WTC11 (cell line): ENCODE measurements at regions not wholly inside any gene's neighbourhood (a gene's known extent, or its start where the extent isn't known, plus 50 kb on each side); places are given as distances from the start of the nearest gene placed in this dataset.

Experiments used
- ATAC-seq: fragments of 200-7000 bp; cut with Tn5 transposase; 2 replicates; pipeline ENCODE4 v1.10.0; 2021; ENCODE audit warnings: mild to moderate bottlenecking, moderate library complexity
- CTCF ChIA-PET: fragments of 300-600 bp; sonication (Branson Sonifier 250); formaldehyde crosslinking; loops from one replicate; lab custom pipeline; 2021; ENCODE audit warnings: antibody characterized with exemption; lab: Charles Lee
- POLR2A ChIA-PET: fragments of 350-600 bp; sonication (Branson Sonifier 250); formaldehyde crosslinking; loops from one replicate; lab custom pipeline; 2021; ENCODE audit warnings: antibody characterized with exemption; lab: Charles Lee
- DNase-seq: peaks from one replicate; pipeline ENCODE4 v3.0.0; 2021; ENCODE audit warnings: low spot score
- H3K27ac Mint-ChIP-seq: 2 replicates; pipeline ENCODE4 v1.8.0; 2021; ENCODE audit warnings: mixed read lengths
- H3K27me3 Mint-ChIP-seq: 2 replicates; pipeline ENCODE4 v1.8.0; 2021; ENCODE audit warnings: low read depth, mild to moderate bottlenecking, moderate library complexity, mixed read lengths
- H3K36me3 Mint-ChIP-seq: 2 replicates; pipeline ENCODE4 v1.8.0; 2021; ENCODE audit warnings: mixed read lengths
- H3K4me1 Mint-ChIP-seq: 2 replicates; pipeline ENCODE4 v1.8.0; 2022; ENCODE audit warnings: mixed read lengths
- H3K4me3 Mint-ChIP-seq: 2 replicates; pipeline ENCODE4 v1.8.0; 2021; ENCODE audit warnings: mild to moderate bottlenecking, moderate library complexity, mixed read lengths
- H3K9me3 Mint-ChIP-seq: 2 replicates; pipeline ENCODE4 v1.8.0; 2021; ENCODE audit warnings: mixed read lengths
- ATF6 ChIP-seq: sonication (generic); formaldehyde crosslinking; IDR thresholded peaks from 2 replicates; pipeline ENCODE4 v1.8.1; 2023; ENCODE audit warnings: mild to moderate bottlenecking, missing genetic modification reagents
- E2F1 ChIP-seq: sonication (generic); formaldehyde crosslinking; IDR thresholded peaks from 2 replicates; pipeline ENCODE4 v1.8.0; 2022; ENCODE audit warnings: mild to moderate bottlenecking, missing genetic modification reagents
- ELF4 ChIP-seq: sonication (generic); formaldehyde crosslinking; IDR thresholded peaks from 2 replicates; pipeline ENCODE4 v1.8.1; 2022; ENCODE audit warnings: low read depth, mild to moderate bottlenecking, moderate library complexity, missing genetic modification reagents
- HMGA2 ChIP-seq: fragments of 250-450 bp; sonication (Bioruptor Pico); IDR thresholded peaks from 2 replicates; pipeline ENCODE4 v1.4.0; 2021; ENCODE audit warnings: mild to moderate bottlenecking, moderate library complexity
- NFYB ChIP-seq: sonication (generic); formaldehyde crosslinking; conservative IDR thresholded peaks from 2 replicates; pipeline ENCODE4 v1.8.0; 2022; ENCODE audit warnings: low read depth, missing genetic modification reagents
- SMAD3 ChIP-seq: sonication (generic); formaldehyde crosslinking; IDR thresholded peaks from 2 replicates; pipeline ENCODE4 v1.8.0; 2022; ENCODE audit warnings: missing genetic modification reagents, mild to moderate bottlenecking, borderline replicate concordance
- SMAD4 ChIP-seq: sonication (generic); formaldehyde crosslinking; IDR thresholded peaks from 2 replicates; pipeline ENCODE4 v1.8.0; 2022; ENCODE audit warnings: mild to moderate bottlenecking, missing genetic modification reagents
- ZMAT4 ChIP-seq: fragments of 250-450 bp; sonication (Bioruptor Pico); IDR thresholded peaks from 2 replicates; pipeline ENCODE4 v1.9.0; 2021; ENCODE audit warnings: mild to moderate bottlenecking
- ZNF512 ChIP-seq: sonication (generic); formaldehyde crosslinking; IDR thresholded peaks from 2 replicates; pipeline ENCODE4 v1.8.1; 2022; ENCODE audit warnings: missing genetic modification reagents, borderline replicate concordance
- TF ChIP-seq, protein P1 (sequence below): fragments of 250-450 bp; sonication (Bioruptor Pico); IDR thresholded peaks from 2 replicates; pipeline ENCODE4 v1.9.0; 2021; ENCODE audit warnings: mild to moderate bottlenecking, borderline replicate concordance
- TF ChIP-seq, protein P2 (sequence below): sonication (generic); formaldehyde crosslinking; IDR thresholded peaks from 2 replicates; pipeline ENCODE4 v1.8.0; 2022; ENCODE audit warnings: missing genetic modification reagents
- TF ChIP-seq, protein P3 (sequence below): sonication (generic); formaldehyde crosslinking; IDR thresholded peaks from 2 replicates; pipeline ENCODE4 v1.8.0; 2022; ENCODE audit warnings: mild to moderate bottlenecking, missing genetic modification reagents
- TF ChIP-seq, protein P4 (sequence below): sonication (generic); formaldehyde crosslinking; IDR thresholded peaks from 2 replicates; pipeline ENCODE4 v1.8.0; 2023; ENCODE audit warnings: missing genetic modification reagents

- ChIA-PET CTCF (interaction anchor here (0.6 kb wide), 1 partner anchor 16 kb away, joined by 3 read pairs; no protein-coding TSS in a partner anchor), POLR2A (no interaction called here)
- no peaks in the 10 kb centered on the region for H3K4me1 Mint-ChIP-seq
- H3K36me3 Mint-ChIP-seq = no peaks in the 10 kb centered on the region
- DNase-seq (peak; percentile 23), ATAC-seq (peak; percentile 41; the same call in 1 of the 2 replicates)
- H3K27me3 Mint-ChIP-seq = peaks cover 2% of the 10 kb centered on the region; the same call in 1 of the 2 replicates
- peaks cover 12% of the 10 kb centered on the region; the same call in 1 of the 2 replicates for H3K9me3 Mint-ChIP-seq
- no peak for TF ChIP-seq ZMAT4 (CRISPR knock-in tag)
- no peak overlapping the region for H3K27ac Mint-ChIP-seq
- H3K4me3 Mint-ChIP-seq = no peak overlapping the region
Observed at GRCh38 chr22:49616356-49617231, 211.1 kb downstream of the BRD1 start.

DNA sequence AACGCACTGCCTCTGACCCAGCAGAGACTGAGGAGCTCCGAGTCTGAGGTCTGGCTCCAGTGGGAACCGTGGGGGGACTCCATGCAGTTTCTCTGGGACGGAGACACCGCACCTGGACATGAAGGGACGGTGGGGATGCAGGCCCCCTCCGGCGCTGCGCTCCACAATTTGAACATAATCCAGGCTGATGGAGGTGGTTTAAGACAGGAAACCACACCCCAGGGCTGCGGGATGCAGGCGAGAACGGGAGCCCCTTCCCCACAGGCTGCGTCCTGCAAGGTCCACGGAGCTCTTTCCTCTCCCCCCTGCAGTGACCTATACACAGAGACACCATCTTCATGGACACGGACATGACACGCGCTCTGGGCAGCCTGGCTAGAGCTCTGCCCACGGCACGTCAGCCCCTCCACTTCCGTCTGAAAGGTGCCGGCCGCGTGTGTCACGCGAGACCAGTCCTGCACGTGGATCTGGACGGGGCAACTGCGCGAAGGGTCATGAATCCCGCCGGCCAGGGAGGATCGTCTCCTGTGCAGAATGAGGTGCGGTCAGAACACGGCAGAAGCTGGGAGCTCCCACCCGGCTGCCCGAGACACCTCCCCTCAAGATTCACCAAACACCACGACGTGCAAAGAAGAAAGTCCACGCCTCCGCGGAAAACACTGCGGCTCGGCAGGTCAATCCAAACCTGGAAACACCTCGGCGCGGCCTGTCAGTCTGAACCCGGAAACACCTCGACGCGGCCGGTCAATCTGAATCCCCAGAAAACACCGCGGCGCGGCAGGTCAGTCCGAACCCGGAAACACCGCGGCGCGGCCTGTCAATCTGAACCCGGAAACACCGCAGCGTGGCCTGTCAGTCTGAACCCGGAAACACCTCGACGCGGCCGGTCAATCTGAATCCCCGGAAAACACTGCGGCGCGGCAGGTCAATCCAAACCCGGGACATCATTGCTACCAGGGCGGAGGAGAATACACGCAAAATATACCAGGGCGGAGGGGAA is 212.4 kb downstream of the BRD1 start:
- peaks cover 22% of the 10 kb centered on the region for H3K9me3 Mint-ChIP-seq
- ATAC-seq = no peak
- H3K36me3 Mint-ChIP-seq = no peaks in the 10 kb centered on the region
- H3K4me3 Mint-ChIP-seq = no peak overlapping the region
- H3K4me1 Mint-ChIP-seq = no peaks in the 10 kb centered on the region
- DNase-seq = peak; percentile 8
- CTCF ChIA-PET = interaction anchor here (1.3 kb wide), 1 partner anchor 17 kb away, joined by 7 read pairs; no protein-coding TSS in a partner anchor
- no peaks in the 10 kb centered on the region for H3K27me3 Mint-ChIP-seq
- H3K27ac Mint-ChIP-seq = no peak overlapping the region
- POLR2A ChIA-PET = no interaction called here
- TF ChIP-seq ELF4 = no peak
- no peak for TF ChIP-seq E2F1
- no peak for TF ChIP-seq HMGA2 (CRISPR knock-in tag)
- TF ChIP-seq, protein P1, sequence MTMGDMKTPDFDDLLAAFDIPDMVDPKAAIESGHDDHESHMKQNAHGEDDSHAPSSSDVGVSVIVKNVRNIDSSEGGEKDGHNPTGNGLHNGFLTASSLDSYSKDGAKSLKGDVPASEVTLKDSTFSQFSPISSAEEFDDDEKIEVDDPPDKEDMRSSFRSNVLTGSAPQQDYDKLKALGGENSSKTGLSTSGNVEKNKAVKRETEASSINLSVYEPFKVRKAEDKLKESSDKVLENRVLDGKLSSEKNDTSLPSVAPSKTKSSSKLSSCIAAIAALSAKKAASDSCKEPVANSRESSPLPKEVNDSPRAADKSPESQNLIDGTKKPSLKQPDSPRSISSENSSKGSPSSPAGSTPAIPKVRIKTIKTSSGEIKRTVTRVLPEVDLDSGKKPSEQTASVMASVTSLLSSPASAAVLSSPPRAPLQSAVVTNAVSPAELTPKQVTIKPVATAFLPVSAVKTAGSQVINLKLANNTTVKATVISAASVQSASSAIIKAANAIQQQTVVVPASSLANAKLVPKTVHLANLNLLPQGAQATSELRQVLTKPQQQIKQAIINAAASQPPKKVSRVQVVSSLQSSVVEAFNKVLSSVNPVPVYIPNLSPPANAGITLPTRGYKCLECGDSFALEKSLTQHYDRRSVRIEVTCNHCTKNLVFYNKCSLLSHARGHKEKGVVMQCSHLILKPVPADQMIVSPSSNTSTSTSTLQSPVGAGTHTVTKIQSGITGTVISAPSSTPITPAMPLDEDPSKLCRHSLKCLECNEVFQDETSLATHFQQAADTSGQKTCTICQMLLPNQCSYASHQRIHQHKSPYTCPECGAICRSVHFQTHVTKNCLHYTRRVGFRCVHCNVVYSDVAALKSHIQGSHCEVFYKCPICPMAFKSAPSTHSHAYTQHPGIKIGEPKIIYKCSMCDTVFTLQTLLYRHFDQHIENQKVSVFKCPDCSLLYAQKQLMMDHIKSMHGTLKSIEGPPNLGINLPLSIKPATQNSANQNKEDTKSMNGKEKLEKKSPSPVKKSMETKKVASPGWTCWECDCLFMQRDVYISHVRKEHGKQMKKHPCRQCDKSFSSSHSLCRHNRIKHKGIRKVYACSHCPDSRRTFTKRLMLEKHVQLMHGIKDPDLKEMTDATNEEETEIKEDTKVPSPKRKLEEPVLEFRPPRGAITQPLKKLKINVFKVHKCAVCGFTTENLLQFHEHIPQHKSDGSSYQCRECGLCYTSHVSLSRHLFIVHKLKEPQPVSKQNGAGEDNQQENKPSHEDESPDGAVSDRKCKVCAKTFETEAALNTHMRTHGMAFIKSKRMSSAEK (CRISPR knock-in tag) = no peak
- no peak for TF ChIP-seq ATF6 (CRISPR knock-in tag)
- TF ChIP-seq SMAD3 (CRISPR knock-in tag) = no peak
- TF ChIP-seq, protein P2, sequence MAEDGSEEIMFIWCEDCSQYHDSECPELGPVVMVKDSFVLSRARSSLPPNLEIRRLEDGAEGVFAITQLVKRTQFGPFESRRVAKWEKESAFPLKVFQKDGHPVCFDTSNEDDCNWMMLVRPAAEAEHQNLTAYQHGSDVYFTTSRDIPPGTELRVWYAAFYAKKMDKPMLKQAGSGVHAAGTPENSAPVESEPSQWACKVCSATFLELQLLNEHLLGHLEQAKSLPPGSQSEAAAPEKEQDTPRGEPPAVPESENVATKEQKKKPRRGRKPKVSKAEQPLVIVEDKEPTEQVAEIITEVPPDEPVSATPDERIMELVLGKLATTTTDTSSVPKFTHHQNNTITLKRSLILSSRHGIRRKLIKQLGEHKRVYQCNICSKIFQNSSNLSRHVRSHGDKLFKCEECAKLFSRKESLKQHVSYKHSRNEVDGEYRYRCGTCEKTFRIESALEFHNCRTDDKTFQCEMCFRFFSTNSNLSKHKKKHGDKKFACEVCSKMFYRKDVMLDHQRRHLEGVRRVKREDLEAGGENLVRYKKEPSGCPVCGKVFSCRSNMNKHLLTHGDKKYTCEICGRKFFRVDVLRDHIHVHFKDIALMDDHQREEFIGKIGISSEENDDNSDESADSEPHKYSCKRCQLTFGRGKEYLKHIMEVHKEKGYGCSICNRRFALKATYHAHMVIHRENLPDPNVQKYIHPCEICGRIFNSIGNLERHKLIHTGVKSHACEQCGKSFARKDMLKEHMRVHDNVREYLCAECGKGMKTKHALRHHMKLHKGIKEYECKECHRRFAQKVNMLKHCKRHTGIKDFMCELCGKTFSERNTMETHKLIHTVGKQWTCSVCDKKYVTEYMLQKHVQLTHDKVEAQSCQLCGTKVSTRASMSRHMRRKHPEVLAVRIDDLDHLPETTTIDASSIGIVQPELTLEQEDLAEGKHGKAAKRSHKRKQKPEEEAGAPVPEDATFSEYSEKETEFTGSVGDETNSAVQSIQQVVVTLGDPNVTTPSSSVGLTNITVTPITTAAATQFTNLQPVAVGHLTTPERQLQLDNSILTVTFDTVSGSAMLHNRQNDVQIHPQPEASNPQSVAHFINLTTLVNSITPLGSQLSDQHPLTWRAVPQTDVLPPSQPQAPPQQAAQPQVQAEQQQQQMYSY = no peak
- TF ChIP-seq, protein P3, sequence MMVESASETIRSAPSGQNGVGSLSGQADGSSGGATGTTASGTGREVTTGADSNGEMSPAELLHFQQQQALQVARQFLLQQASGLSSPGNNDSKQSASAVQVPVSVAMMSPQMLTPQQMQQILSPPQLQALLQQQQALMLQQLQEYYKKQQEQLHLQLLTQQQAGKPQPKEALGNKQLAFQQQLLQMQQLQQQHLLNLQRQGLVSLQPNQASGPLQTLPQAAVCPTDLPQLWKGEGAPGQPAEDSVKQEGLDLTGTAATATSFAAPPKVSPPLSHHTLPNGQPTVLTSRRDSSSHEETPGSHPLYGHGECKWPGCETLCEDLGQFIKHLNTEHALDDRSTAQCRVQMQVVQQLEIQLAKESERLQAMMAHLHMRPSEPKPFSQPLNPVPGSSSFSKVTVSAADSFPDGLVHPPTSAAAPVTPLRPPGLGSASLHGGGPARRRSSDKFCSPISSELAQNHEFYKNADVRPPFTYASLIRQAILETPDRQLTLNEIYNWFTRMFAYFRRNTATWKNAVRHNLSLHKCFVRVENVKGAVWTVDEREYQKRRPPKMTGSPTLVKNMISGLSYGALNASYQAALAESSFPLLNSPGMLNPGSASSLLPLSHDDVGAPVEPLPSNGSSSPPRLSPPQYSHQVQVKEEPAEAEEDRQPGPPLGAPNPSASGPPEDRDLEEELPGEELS (CRISPR knock-in tag) = no peak
- TF ChIP-seq NFYB (CRISPR knock-in tag) = no peak
- no peak for TF ChIP-seq SMAD4 (CRISPR knock-in tag)
- TF ChIP-seq, protein P4, sequence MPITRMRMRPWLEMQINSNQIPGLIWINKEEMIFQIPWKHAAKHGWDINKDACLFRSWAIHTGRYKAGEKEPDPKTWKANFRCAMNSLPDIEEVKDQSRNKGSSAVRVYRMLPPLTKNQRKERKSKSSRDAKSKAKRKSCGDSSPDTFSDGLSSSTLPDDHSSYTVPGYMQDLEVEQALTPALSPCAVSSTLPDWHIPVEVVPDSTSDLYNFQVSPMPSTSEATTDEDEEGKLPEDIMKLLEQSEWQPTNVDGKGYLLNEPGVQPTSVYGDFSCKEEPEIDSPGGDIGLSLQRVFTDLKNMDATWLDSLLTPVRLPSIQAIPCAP = no peak
- no peak for TF ChIP-seq ZNF512 (CRISPR knock-in tag)
